GM12875 (cell line): ENCODE measurements at regions not wholly inside any gene's neighbourhood (a gene's known extent, or its start where the extent isn't known, plus 50 kb on each side); places are given as distances from the start of the nearest gene placed in this dataset.

Experiments
- H3K4me3 ChIP-seq: one replicate; pipeline ENCODE4 v1.5.1; 2011; ENCODE audit warnings: low read depth, low read length, control low read depth
- TF ChIP-seq, protein P1 (sequence below): IDR thresholded peaks from 2 replicates; pipeline ENCODE4 v1.5.1; 2011; ENCODE audit warnings: low read depth, mild to moderate bottlenecking, control low read depth, inconsistent platforms, low read length, moderate library complexity, borderline replicate concordance; ENCODE audit not compliant: insufficient read depth

DNA sequence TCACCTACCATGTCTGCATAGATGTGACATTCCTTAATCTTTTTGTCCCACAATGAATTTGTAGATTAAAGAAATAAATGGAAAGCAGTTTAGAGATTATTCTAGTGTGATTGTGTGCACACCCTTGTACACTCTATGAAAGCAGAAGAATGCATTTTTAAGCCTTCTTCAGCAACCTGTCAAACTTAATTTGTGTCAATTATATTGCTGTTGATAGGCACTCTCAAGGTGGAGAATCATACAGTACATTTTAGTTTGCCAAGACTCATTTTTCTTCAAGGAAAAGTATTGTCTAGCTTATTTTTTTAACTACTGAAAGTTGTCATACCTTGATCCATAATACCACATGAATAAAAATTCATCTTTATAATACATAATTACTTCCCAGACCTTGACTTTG is 1898.9 kb downstream of the OLFM4 start:
- no peak overlapping the region for H3K4me3 ChIP-seq
- TF ChIP-seq, protein P1, sequence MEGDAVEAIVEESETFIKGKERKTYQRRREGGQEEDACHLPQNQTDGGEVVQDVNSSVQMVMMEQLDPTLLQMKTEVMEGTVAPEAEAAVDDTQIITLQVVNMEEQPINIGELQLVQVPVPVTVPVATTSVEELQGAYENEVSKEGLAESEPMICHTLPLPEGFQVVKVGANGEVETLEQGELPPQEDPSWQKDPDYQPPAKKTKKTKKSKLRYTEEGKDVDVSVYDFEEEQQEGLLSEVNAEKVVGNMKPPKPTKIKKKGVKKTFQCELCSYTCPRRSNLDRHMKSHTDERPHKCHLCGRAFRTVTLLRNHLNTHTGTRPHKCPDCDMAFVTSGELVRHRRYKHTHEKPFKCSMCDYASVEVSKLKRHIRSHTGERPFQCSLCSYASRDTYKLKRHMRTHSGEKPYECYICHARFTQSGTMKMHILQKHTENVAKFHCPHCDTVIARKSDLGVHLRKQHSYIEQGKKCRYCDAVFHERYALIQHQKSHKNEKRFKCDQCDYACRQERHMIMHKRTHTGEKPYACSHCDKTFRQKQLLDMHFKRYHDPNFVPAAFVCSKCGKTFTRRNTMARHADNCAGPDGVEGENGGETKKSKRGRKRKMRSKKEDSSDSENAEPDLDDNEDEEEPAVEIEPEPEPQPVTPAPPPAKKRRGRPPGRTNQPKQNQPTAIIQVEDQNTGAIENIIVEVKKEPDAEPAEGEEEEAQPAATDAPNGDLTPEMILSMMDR: no peak

GRCh38 chr13:54928071-54928470 is 1899.5 kb downstream of the OLFM4 start:
- no peak overlapping the region for H3K4me3 ChIP-seq

GRCh38 chr13:54934121-54934520 is 1905.5 kb downstream of the OLFM4 start:
- TF ChIP-seq, protein P1: no peak
- H3K4me3 ChIP-seq: no peak overlapping the region

More at GRCh38 chr13:54928071-54928470, 1899.5 kb downstream of the OLFM4 start:
- TF ChIP-seq, protein P1: no peak

DNA sequence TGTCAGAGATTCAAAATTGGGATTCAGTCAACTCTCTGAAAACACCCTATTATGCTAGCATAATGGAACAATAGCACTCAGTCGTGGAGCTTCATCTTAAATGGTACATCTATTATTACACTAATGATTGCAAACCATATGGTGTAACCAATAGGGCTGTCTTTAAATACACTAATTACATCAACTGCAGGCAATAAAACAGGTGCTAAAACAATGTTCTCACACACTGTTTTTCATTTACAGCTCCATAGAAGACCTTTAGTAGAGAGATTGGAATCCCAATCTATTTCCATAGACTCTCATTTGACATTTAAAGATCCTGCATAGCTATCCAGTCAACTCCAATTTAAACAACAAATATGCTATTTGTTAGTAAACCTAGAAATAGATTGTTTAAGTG is 1917.4 kb downstream of the OLFM4 start:
- TF ChIP-seq, protein P1: no peak

DNA sequence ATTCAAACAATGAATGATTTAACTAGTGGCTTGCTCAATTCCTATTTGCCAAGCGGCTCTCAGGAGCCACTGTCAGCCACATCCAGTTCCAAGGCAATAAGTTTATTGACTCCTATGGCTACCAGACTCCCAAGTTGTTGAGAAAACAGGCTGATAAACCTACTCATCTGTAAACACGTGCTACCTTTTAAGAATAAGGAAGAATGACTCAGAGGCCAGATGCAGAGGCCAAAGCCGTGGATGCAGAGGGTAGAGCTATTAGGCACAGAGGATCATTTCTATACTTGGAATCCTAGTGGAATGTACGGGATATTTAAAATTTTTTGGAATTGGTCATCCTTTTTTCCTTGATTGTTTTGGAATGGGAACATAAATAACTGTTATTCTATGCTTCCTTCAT is 1921.1 kb downstream of the OLFM4 start:
- no peak overlapping the region for H3K4me3 ChIP-seq
- TF ChIP-seq, protein P1: no peak

More for the DNA sequence above, 1917.4 kb downstream of the OLFM4 start:
- H3K4me3 ChIP-seq: no peak overlapping the region

- TF ChIP-seq, protein P1: no peak
- no peak overlapping the region for H3K4me3 ChIP-seq
Observed at GRCh38 chr13:54950546-54950945, 1921.9 kb downstream of the OLFM4 start.

DNA sequence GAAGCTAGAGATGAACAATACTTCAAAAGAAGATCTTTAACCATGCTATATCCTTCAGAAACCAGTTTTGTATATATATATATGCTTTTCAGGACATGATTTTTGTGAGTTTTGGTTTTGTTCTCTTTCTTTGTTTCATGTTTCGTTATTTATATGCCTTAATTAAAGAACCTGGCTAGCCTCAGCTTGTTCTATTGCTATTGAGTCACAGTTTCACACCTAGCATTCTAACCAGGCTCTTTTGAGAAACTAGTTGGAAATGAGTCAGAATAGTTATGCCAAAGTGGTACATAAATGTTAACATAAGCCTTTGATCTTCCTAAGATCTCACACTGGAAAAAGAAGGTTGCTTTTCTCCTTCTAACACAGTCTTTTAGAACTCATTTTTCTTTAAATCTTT is 1925.2 kb downstream of the OLFM4 start:
- H3K4me3 ChIP-seq: no peak overlapping the region
- TF ChIP-seq, protein P1: no peak
